Fibroblast of lung (primary cell): ENCODE measurements at regions not wholly inside any gene's neighbourhood (a gene's known extent, or its start where the extent isn't known, plus 50 kb on each side); places are given as distances from the start of the nearest gene placed in this dataset.

Experiments
- DNase-seq, 2 donors: peaks; one replicate each; pipeline versions ENCODE4 v3.0.0 to v3.0.0-alpha.2; 2010; ENCODE audit warnings: low read depth in 2 of 2
- H2AFZ ChIP-seq: 2 replicates; pipeline ENCODE4 v1.5.1; 2012; ENCODE audit warnings: low read length, control low read depth, inconsistent platforms
- H3K27ac ChIP-seq: 2 replicates; pipeline ENCODE4 v1.5.1; 2011; ENCODE audit warnings: low read length, control low read depth; ENCODE audit not compliant: insufficient read depth
- H3K27me3 ChIP-seq: 2 replicates; pipeline ENCODE4 v1.5.1; 2011; ENCODE audit warnings: mild to moderate bottlenecking, low read length; ENCODE audit not compliant: control insufficient read depth, insufficient read depth
- H3K36me3 ChIP-seq: 2 replicates; pipeline ENCODE4 v1.5.1; 2011; ENCODE audit warnings: low read length; ENCODE audit not compliant: control insufficient read depth, insufficient read depth
- H3K4me1 ChIP-seq: 2 replicates; pipeline ENCODE4 v1.5.1; 2011; ENCODE audit warnings: low read length; ENCODE audit not compliant: control insufficient read depth, insufficient read depth; ENCODE audit errors: extremely low read depth
- H3K4me2 ChIP-seq: 2 replicates; pipeline ENCODE4 v1.5.1; 2011; ENCODE audit warnings: low read length, control low read depth; ENCODE audit not compliant: insufficient read depth; ENCODE audit errors: extremely low read depth
- H3K4me3 ChIP-seq, 4 experiments: fragments of 200-600 bp in 1 of 4; sonication (generic) in 1 of 4; replicated peaks in 1 of 4; 2 replicates each; pipeline ENCODE4 v1.5.1; 2011 to 2016; ENCODE audit warnings: low read length in 4 of 4, low read depth in 3 of 4, mild to moderate bottlenecking in 3 of 4, control low read depth in 2 of 4, inconsistent platforms in 1 of 4, mixed read lengths in 1 of 4; ENCODE audit not compliant: insufficient read depth in 1 of 4; ENCODE audit errors: control extremely low read depth in 1 of 4
- H3K79me2 ChIP-seq: 2 replicates; pipeline ENCODE4 v1.5.1; 2012; ENCODE audit warnings: mild to moderate bottlenecking, low read length, inconsistent platforms; ENCODE audit not compliant: control insufficient read depth, insufficient read depth
- H3K9ac ChIP-seq: 2 replicates; pipeline ENCODE4 v1.5.1; 2011; ENCODE audit warnings: mild to moderate bottlenecking, low read length, control low read depth; ENCODE audit not compliant: insufficient read depth
- H3K9me3 ChIP-seq: 2 replicates; pipeline ENCODE4 v1.5.1; 2012; ENCODE audit warnings: low read depth, low read length; ENCODE audit not compliant: control insufficient read depth, insufficient read depth
- H4K20me1 ChIP-seq: 2 replicates; pipeline ENCODE4 v1.5.1; 2011; ENCODE audit warnings: low read length; ENCODE audit not compliant: control insufficient read depth, insufficient read depth; ENCODE audit errors: extremely low read depth
- CTCF ChIP-seq, 2 donors: IDR thresholded peaks in 1 of 2; conservative IDR thresholded peaks in 1 of 2; 1 replicate in 1 of 2; 2 replicates in 1 of 2; pipeline ENCODE4 v1.5.1; 2011 to 2012; ENCODE audit warnings: low read length in 2 of 2, control low read depth in 1 of 2, inconsistent platforms in 1 of 2, low read depth in 1 of 2, mild to moderate bottlenecking in 1 of 2
- EZH2 ChIP-seq: IDR thresholded peaks from 2 replicates; pipeline ENCODE4 v1.5.1; 2012; ENCODE audit warnings: low read length, control low read depth, mild to moderate bottlenecking; ENCODE audit errors: missing control alignments

GRCh38 chr1:187629075-187629474, 800.3 kb downstream of the PLA2G4A start:
- no peaks in the 10 kb centered on the region for H3K27me3 ChIP-seq
- no peaks in the 10 kb centered on the region for H3K9me3 ChIP-seq
- TF ChIP-seq EZH2 (no peak), CTCF (conservative IDR thresholded peaks at IDR 0.05 in 1 of 2, IDR thresholded peaks at IDR 0.05 in 1 of 2; ENCODE audit: low read depth in 1 of 2, low read length in 2 of 2) (no peak)
- no peak overlapping the region for H3K4me2 ChIP-seq
- H3K9ac ChIP-seq, result no peak overlapping the region
- no peaks in the 10 kb centered on the region for H3K79me2 ChIP-seq
- no peak overlapping the region for H3K27ac ChIP-seq
- H3K4me1 ChIP-seq, result no peaks in the 10 kb centered on the region
- no peak overlapping the region for H3K4me3 ChIP-seq
- no peak for DNase-seq
- no peak overlapping the region for H2AFZ ChIP-seq
- no peaks in the 10 kb centered on the region for H4K20me1 ChIP-seq
- H3K36me3 ChIP-seq, result no peaks in the 10 kb centered on the region

GRCh38 chr1:187630653-187631380, 802.1 kb downstream of the PLA2G4A start:
- H3K4me3 ChIP-seq, result no peak overlapping the region
- no peak overlapping the region for H2AFZ ChIP-seq
- H3K4me2 ChIP-seq, result no peak overlapping the region
- DNase-seq, result no peak
- H3K27me3 ChIP-seq, result no peaks in the 10 kb centered on the region
- H3K79me2 ChIP-seq, result no peaks in the 10 kb centered on the region
- H3K9me3 ChIP-seq, result no peaks in the 10 kb centered on the region
- H4K20me1 ChIP-seq, result no peaks in the 10 kb centered on the region
- no peaks in the 10 kb centered on the region for H3K36me3 ChIP-seq
- no peak overlapping the region for H3K27ac ChIP-seq
- H3K4me1 ChIP-seq, result no peaks in the 10 kb centered on the region
- H3K9ac ChIP-seq, result no peak overlapping the region
- no peak for TF ChIP-seq EZH2
- TF ChIP-seq CTCF (conservative IDR thresholded peaks at IDR 0.05 in 1 of 2, IDR thresholded peaks at IDR 0.05 in 1 of 2; ENCODE audit: low read depth in 1 of 2, low read length in 2 of 2), result no peak

- DNase-seq, result no peak
- Histone ChIP-seq H3K9me3 (no peaks in the 10 kb centered on the region), H2AFZ (no peak overlapping the region), H3K4me3 (no peak overlapping the region), H3K36me3 (no peaks in the 10 kb centered on the region), H3K4me1 (no peaks in the 10 kb centered on the region), H3K4me2 (no peak overlapping the region), H3K27me3 (no peaks in the 10 kb centered on the region), H3K9ac (no peak overlapping the region), H4K20me1 (no peaks in the 10 kb centered on the region), H3K79me2 (no peaks in the 10 kb centered on the region), H3K27ac (no peak overlapping the region)
- TF ChIP-seq EZH2 (no peak), CTCF (conservative IDR thresholded peaks at IDR 0.05 in 1 of 2, IDR thresholded peaks at IDR 0.05 in 1 of 2; ENCODE audit: low read depth in 1 of 2, low read length in 2 of 2) (no peak)
Measured at GRCh38 chr1:187631381-187631675, 802.6 kb downstream of the PLA2G4A start.
